ENCODE measurements at regions not wholly inside any gene's neighbourhood (a gene's known extent, or its start where the extent isn't known, plus 50 kb on each side); places are given as distances from the start of the nearest gene placed in this dataset.

- ChIA-PET CTCF (no interaction called here), POLR2A (no interaction called here)
- no peaks in the 10 kb centered on the region for H3K9me3 Mint-ChIP-seq
These were observed 700.5 kb upstream of the ZNF385D start for GRCh38 chr3:22451501-22451900.

GRCh38 chr3:22453906-22454535 is 703.0 kb upstream of the ZNF385D start:
- DNase-seq = no peak
- Mint-ChIP-seq H3K9me3 (no peaks in the 10 kb centered on the region), H3K4me1 (no peaks in the 10 kb centered on the region), H3K27ac (no peak overlapping the region), H3K4me3 (no peak overlapping the region), H3K36me3 (ENCODE audit: low read depth) (no peaks in the 10 kb centered on the region), H3K27me3 (no peaks in the 10 kb centered on the region)
- ChIA-PET POLR2A (no interaction called here), CTCF (no interaction called here)

More at GRCh38 chr3:22451501-22451900, 700.5 kb upstream of the ZNF385D start:
- Mint-ChIP-seq H3K4me3 (no peak overlapping the region), H3K27ac (no peak overlapping the region), H3K27me3 (no peaks in the 10 kb centered on the region), H3K4me1 (no peaks in the 10 kb centered on the region), H3K36me3 (ENCODE audit: low read depth) (no peaks in the 10 kb centered on the region)
- DNase-seq = no peak

DNA sequence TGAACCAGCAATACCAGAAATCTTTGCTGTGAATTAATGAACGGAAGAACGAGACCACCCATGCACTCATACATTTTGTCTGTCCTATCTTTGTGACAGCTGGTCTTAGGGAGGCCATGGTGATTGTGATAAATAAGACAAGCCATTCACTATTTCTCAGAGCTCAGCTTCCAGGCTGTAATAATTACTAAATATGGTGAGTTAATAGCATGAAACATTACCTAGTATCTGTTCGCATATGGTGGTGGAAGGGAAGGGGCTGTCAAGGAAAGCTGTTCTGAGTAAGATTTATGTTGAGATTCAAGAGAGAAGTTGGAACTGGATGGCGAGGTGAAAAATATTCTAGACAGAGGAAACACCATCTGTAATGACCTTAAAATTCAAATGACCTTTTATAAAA is 719.0 kb upstream of the ZNF385D start:
- CTCF ChIA-PET = no interaction called here
- H3K4me1 Mint-ChIP-seq = no peaks in the 10 kb centered on the region
- H3K36me3 Mint-ChIP-seq (ENCODE audit: low read depth) = no peaks in the 10 kb centered on the region
- H3K27me3 Mint-ChIP-seq = no peaks in the 10 kb centered on the region
- DNase-seq = no peak
- H3K9me3 Mint-ChIP-seq = no peaks in the 10 kb centered on the region
- H3K4me3 Mint-ChIP-seq = no peak overlapping the region
- no peak overlapping the region for H3K27ac Mint-ChIP-seq
- POLR2A ChIA-PET = no interaction called here

DNA sequence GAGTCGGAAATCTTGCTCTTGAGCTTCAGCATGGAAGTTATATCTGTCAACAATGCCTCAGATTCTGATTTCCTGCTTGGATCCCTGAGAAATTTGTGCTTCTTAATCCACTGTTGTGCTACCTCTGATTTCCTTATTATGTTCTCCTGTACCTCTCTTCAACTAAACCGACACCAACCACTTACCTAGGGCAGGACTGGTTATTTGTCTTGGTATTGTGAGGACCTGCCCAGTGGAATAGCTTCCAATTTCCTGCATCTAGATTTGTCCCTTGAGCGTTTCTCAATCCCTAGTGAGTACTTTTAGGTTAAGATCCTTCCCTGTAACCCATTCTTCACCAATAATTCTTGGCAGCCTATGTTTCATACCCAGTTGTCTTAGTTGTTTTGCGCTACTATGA is 720.5 kb upstream of the ZNF385D start:
- no peaks in the 10 kb centered on the region for H3K9me3 Mint-ChIP-seq
- no peaks in the 10 kb centered on the region for H3K36me3 Mint-ChIP-seq (ENCODE audit: low read depth)
- H3K27ac Mint-ChIP-seq = no peak overlapping the region
- POLR2A ChIA-PET = no interaction called here
- H3K27me3 Mint-ChIP-seq = no peaks in the 10 kb centered on the region
- no peak for DNase-seq
- H3K4me3 Mint-ChIP-seq = no peak overlapping the region
- H3K4me1 Mint-ChIP-seq = no peaks in the 10 kb centered on the region
- CTCF ChIA-PET = no interaction called here

DNA sequence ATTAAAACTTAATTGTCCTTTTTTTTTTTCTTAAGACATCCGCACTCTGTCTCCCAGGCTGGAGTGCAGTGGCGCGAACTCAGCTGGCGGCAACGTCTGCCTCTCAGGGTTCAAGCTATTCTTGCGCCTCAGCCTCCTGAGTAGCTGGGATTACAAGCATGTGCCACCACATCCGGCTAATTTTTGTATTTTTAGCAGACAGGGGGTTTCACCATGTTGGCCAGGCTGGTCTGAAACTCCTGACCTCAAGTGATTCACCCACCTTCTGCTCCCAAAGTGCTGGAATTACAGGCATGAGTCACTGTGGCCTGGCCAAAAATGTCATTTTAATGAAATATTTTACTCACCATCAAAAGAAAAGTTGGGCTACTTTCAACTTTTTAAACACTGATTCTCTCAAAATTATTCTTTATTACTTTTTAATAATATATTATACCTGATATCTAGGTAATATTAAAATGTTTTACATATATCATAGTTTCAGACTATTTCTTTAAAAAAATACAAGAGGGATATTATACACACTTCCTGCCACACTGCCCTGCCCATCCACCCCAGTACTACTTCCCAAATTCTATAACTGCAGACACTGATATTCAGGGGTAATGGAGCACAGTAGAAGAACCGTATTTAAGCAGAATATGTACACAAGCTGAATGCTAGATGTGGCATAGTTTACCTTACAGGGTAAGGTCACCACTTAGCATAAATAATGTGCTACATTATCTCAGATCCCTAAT is 723.9 kb upstream of the ZNF385D start:
- POLR2A ChIA-PET = no interaction called here
- CTCF ChIA-PET = no interaction called here
- no peak overlapping the region for H3K4me3 Mint-ChIP-seq
- H3K27ac Mint-ChIP-seq = no peak overlapping the region
- no peaks in the 10 kb centered on the region for H3K27me3 Mint-ChIP-seq
- H3K9me3 Mint-ChIP-seq = no peaks in the 10 kb centered on the region
- H3K36me3 Mint-ChIP-seq (ENCODE audit: low read depth) = no peaks in the 10 kb centered on the region
- H3K4me1 Mint-ChIP-seq = no peaks in the 10 kb centered on the region
- no peak for DNase-seq

- no peaks in the 10 kb centered on the region for H3K27me3 Mint-ChIP-seq
- ChIA-PET CTCF (no interaction called here), POLR2A (no interaction called here)
- DNase-seq = no peak
- H3K36me3 Mint-ChIP-seq (ENCODE audit: low read depth) = no peaks in the 10 kb centered on the region
- H3K4me3 Mint-ChIP-seq = no peak overlapping the region
- no peaks in the 10 kb centered on the region for H3K4me1 Mint-ChIP-seq
- H3K9me3 Mint-ChIP-seq = no peaks in the 10 kb centered on the region
- no peak overlapping the region for H3K27ac Mint-ChIP-seq
These were observed 724.7 kb upstream of the ZNF385D start for GRCh38 chr3:22475665-22476240.

DNA sequence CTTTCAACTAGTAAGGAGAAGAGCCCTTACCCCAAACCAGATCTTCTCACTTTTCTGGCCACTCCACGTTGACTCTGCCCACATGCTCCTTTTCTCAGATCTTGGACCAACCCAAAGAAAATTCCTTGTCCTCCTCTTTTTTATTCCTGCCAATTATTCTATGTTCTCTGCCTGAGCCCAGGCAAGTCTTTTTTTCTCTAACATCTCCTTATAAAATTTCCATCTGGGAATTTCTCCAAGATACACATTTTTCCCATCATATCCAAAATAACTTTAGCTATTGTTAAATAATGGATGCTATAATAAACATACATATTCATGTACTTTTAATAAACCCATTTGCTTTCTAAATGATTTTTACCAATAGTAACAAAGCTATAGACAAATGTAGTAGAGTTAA is 726.0 kb upstream of the ZNF385D start:
- Mint-ChIP-seq H3K27me3 (no peaks in the 10 kb centered on the region), H3K36me3 (ENCODE audit: low read depth) (no peaks in the 10 kb centered on the region), H3K27ac (no peak overlapping the region), H3K4me1 (no peaks in the 10 kb centered on the region), H3K9me3 (no peaks in the 10 kb centered on the region), H3K4me3 (no peak overlapping the region)
- ChIA-PET POLR2A (no interaction called here), CTCF (no interaction called here)
- no peak for DNase-seq

DNA sequence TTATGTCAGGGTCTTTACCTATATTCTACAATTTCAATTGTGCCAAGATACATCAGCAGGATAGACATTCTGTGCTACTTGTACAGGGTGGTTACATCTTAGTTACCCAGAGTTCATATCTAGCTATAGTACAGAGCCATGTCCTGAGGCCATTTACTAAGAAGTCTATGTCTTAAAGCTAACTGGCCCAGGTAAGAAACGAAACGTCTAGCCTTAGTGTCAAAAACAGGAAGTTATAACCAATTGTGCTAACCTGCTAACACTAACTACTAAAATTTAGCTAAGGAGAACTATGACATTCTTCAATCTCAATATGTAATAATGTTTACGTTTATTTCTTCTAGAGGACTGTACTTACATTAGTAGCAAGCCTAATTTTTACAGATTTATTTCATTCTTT is 717.2 kb upstream of the UBE2E2 start:
- H3K36me3 Mint-ChIP-seq (ENCODE audit: low read depth) = no peaks in the 10 kb centered on the region
- DNase-seq = no peak
- H3K9me3 Mint-ChIP-seq = no peaks in the 10 kb centered on the region
- no peak overlapping the region for H3K4me3 Mint-ChIP-seq
- H3K27ac Mint-ChIP-seq = no peak overlapping the region
- POLR2A ChIA-PET = no interaction called here
- CTCF ChIA-PET = no interaction called here
- no peaks in the 10 kb centered on the region for H3K27me3 Mint-ChIP-seq
- H3K4me1 Mint-ChIP-seq = no peaks in the 10 kb centered on the region

GRCh38 chr3:22490747-22491146 is 712.4 kb upstream of the UBE2E2 start:
- CTCF ChIA-PET = no interaction called here
- Mint-ChIP-seq H3K36me3 (ENCODE audit: low read depth) (no peaks in the 10 kb centered on the region), H3K9me3 (no peaks in the 10 kb centered on the region), H3K4me3 (no peak overlapping the region), H3K4me1 (no peaks in the 10 kb centered on the region), H3K27ac (no peak overlapping the region), H3K27me3 (no peaks in the 10 kb centered on the region)
- POLR2A ChIA-PET = no interaction called here
- no peak for DNase-seq

DNA sequence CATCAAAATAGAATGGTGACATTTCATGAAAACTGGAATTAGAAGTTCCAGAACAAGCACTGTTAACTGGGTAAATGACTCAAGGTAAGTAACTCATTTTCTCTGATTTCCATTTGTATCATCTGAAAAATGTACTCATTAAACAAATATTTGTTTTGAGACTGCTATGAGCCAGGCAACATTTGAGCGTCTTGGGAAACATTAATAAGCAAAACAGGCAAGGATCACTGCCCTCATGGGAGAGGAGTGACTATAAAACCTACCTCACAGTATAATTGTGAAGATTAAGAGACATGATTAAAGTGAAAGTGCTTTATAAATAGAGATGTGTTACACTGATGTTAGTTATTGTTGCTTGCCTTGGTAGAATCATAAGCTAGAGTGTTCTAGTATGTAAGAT is 711.8 kb upstream of the UBE2E2 start:
- no peaks in the 10 kb centered on the region for H3K9me3 Mint-ChIP-seq
- POLR2A ChIA-PET = no interaction called here
- DNase-seq = no peak
- CTCF ChIA-PET = no interaction called here
- H3K4me1 Mint-ChIP-seq = no peaks in the 10 kb centered on the region
- H3K4me3 Mint-ChIP-seq = no peak overlapping the region
- no peaks in the 10 kb centered on the region for H3K36me3 Mint-ChIP-seq (ENCODE audit: low read depth)
- H3K27ac Mint-ChIP-seq = no peak overlapping the region
- H3K27me3 Mint-ChIP-seq = no peaks in the 10 kb centered on the region

DNA sequence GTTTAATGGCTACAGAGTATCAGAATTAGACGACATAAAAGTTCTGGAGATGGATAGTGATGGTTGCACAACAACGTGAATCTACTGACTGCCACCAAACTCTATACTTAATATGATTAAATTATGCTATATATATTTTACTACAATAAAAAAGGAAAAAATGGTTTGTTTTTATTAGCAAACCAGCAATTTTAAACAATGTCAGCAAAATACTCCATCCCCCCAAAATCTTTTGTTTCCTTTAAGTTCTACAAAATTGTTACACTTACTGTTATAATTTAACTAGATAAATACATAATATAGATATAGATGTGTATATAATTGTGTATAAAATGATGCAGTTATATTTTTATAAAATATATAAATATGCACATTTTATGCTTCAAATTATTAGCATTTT is 710.8 kb upstream of the UBE2E2 start:
- ChIA-PET POLR2A (no interaction called here), CTCF (no interaction called here)
- Mint-ChIP-seq H3K4me3 (no peak overlapping the region), H3K36me3 (ENCODE audit: low read depth) (no peaks in the 10 kb centered on the region), H3K27ac (no peak overlapping the region), H3K4me1 (no peaks in the 10 kb centered on the region), H3K27me3 (no peaks in the 10 kb centered on the region), H3K9me3 (no peaks in the 10 kb centered on the region)
- DNase-seq = no peak

DNA sequence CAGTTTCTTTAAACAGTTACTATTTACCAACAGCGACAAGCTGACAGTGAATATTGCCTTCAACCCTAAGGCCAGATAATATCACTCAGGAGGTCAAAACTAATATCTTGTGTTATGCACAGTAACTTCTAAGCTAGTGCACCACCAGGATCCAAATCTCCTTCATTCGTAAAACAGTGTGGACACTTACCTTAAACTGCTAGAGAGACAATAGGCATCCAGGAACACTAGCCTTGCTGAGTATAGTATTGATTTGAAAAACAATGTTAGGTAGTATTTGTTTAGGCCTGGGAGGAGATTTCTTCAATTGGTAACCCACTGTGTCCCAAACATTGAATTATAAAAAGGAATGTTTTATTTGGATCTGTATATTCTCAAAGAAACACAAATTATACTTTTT is 707.9 kb upstream of the UBE2E2 start:
- ChIA-PET POLR2A (no interaction called here), CTCF (no interaction called here)
- Mint-ChIP-seq H3K36me3 (ENCODE audit: low read depth) (no peaks in the 10 kb centered on the region), H3K27me3 (no peaks in the 10 kb centered on the region), H3K9me3 (no peaks in the 10 kb centered on the region), H3K4me1 (no peaks in the 10 kb centered on the region), H3K27ac (no peak overlapping the region), H3K4me3 (no peak overlapping the region)
- no peak for DNase-seq

GRCh38 chr3:22495791-22496190 is 707.3 kb upstream of the UBE2E2 start:
- H3K4me1 Mint-ChIP-seq = no peaks in the 10 kb centered on the region
- no peak overlapping the region for H3K4me3 Mint-ChIP-seq
- H3K36me3 Mint-ChIP-seq (ENCODE audit: low read depth) = no peaks in the 10 kb centered on the region
- DNase-seq = no peak
- ChIA-PET CTCF (no interaction called here), POLR2A (no interaction called here)
- H3K27ac Mint-ChIP-seq = no peak overlapping the region
- no peaks in the 10 kb centered on the region for H3K27me3 Mint-ChIP-seq
- no peaks in the 10 kb centered on the region for H3K9me3 Mint-ChIP-seq

- CTCF ChIA-PET = no interaction called here
- Mint-ChIP-seq H3K27ac (no peak overlapping the region), H3K9me3 (no peaks in the 10 kb centered on the region), H3K36me3 (ENCODE audit: low read depth) (no peaks in the 10 kb centered on the region), H3K27me3 (no peaks in the 10 kb centered on the region), H3K4me1 (no peaks in the 10 kb centered on the region), H3K4me3 (no peak overlapping the region)
- POLR2A ChIA-PET = no interaction called here
- DNase-seq = no peak
These were observed 706.5 kb upstream of the UBE2E2 start for GRCh38 chr3:22496641-22497040.

All from activated CD4-positive, alpha-beta T cell treated with anti-CD3 and anti-CD28 coated beads, Interleukin-2, amount 10 ng/mL, durations not matched to agents 7 days and 5 days (primary cell).